ENCODE measurements at regions not wholly inside any gene's neighbourhood (a gene's known extent, or its start where the extent isn't known, plus 50 kb on each side); places are given as distances from the start of the nearest gene placed in this dataset.

DNA sequence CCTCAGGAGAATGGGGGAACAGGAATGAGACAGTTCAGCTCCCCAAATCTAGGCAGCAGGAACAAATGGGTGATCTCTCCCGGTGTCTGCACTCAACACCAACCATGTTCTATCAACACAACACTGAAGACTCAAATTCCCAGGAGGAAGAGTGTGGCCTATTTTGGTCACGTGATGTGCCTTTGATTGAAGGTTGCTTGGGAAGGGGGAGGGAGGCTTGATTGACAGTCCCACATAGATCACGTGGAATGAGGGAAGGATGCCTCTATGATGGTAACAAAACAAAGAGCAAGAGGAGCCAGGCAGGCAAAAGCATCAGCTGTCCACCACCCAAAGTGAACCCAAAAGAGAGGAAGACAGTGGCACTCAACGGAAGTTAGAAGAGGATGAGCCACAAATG, 364.8 kb downstream of the KIF16B start (continued):
- peak; percentile 48; the same call in 1 of the 2 replicates for TF ChIP-seq RAD51 (IDR thresholded peaks at IDR 0.05; ENCODE audit: borderline replicate concordance, low read depth)
- TF ChIP-seq, protein P1, sequence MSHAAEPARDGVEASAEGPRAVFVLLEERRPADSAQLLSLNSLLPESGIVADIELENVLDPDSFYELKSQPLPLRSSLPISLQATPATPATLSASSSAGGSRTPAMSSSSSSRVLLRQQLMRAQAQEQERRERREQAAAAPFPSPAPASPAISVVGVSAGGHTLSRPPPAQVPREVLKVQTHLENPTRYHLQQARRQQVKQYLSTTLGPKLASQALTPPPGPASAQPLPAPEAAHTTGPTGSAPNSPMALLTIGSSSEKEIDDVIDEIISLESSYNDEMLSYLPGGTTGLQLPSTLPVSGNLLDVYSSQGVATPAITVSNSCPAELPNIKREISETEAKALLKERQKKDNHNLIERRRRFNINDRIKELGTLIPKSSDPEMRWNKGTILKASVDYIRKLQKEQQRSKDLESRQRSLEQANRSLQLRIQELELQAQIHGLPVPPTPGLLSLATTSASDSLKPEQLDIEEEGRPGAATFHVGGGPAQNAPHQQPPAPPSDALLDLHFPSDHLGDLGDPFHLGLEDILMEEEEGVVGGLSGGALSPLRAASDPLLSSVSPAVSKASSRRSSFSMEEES (CRISPR knock-in tag; IDR thresholded peaks at IDR 0.05) = peak; percentile 72

- no peaks in the 10 kb centered on the region for H4K20me1 ChIP-seq (replicated peaks; ENCODE audit: control insufficient read depth, insufficient read depth, low read length)
- CTCF ChIA-PET (ENCODE audit: low intra/inter-chr PET ratio) = no interaction called here
- POLR2A ChIA-PET = no interaction called here
- H3K36me3 ChIP-seq (ENCODE audit: control insufficient read depth, insufficient read depth, low read length) = no peaks in the 10 kb centered on the region
- intact Hi-C loops (cut with micrococcal nuclease) (no loop called here), in situ Hi-C loops (cut with MboI) (no loop called here)
- no peak overlapping the region for H3K4me3 ChIP-seq
- no peak overlapping the region for H2AFZ ChIP-seq (ENCODE audit: low read depth, low read length)
- 0% methylated on average over 3 of the region's 3 CpGs for WGBS (ENCODE audit: insufficient coverage, low coverage, missing lambda C conversion rate)
- no peaks in the 10 kb centered on the region for H3K9me1 ChIP-seq (ENCODE audit: control insufficient read depth, insufficient read depth, low read length)
- no peaks in the 10 kb centered on the region for H3K9me3 ChIP-seq (replicated peaks; ENCODE audit: control insufficient read depth, insufficient read depth, low read depth, low read length)
- no peak overlapping the region for H3K27ac ChIP-seq (ENCODE audit: extremely low read depth, low read depth, low read length)
- FAIRE-seq (no peak), DNase-seq (ENCODE audit: extremely low read depth in 1 of 4, low spot score in 3 of 4) (no peak), ATAC-seq (no peak)
- H3K4me1 ChIP-seq (replicated peaks in 1 of 2; ENCODE audit: control insufficient read depth in 2 of 2, insufficient read depth in 2 of 2, low read length in 2 of 2) = no peaks in the 10 kb centered on the region
- H3K79me2 ChIP-seq (ENCODE audit: control insufficient read depth, insufficient read depth, low read length) = no peaks in the 10 kb centered on the region
- H3K9ac ChIP-seq (ENCODE audit: insufficient read depth in 1 of 2, low read depth in 2 of 2, low read length in 2 of 2) = no peak overlapping the region
- no TSS peak for BruUV-seq (replicated peaks)
- H3K27me3 ChIP-seq (ENCODE audit: control insufficient read depth in 2 of 2, insufficient read depth in 2 of 2, low read length in 2 of 2) = no peaks in the 10 kb centered on the region
- H3K4me2 ChIP-seq (ENCODE audit: insufficient read depth, low read length) = no peak overlapping the region
- TF ChIP-seq ZNF316 (IDR thresholded peaks at IDR 0.05) = no peak
- TF ChIP-seq NFE2 (IDR thresholded peaks at IDR 0.05; ENCODE audit: low read depth) = no peak
- TF ChIP-seq CHCHD3 (CRISPR knock-in tag; IDR thresholded peaks at IDR 0.05) = no peak
- no peak for TF ChIP-seq TGIF2 (CRISPR knock-in tag; IDR thresholded peaks at IDR 0.05)
- TF ChIP-seq, protein P2, sequence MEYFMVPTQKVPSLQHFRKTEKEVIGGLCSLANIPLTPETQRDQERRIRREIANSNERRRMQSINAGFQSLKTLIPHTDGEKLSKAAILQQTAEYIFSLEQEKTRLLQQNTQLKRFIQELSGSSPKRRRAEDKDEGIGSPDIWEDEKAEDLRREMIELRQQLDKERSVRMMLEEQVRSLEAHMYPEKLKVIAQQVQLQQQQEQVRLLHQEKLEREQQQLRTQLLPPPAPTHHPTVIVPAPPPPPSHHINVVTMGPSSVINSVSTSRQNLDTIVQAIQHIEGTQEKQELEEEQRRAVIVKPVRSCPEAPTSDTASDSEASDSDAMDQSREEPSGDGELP (CRISPR knock-in tag; IDR thresholded peaks at IDR 0.05; ENCODE audit: borderline replicate concordance) = no peak
- TF ChIP-seq HES1 (IDR thresholded peaks at IDR 0.05; ENCODE audit: low read depth) = no peak
- no peak for TF ChIP-seq PHF8 (IDR thresholded peaks at IDR 0.05; ENCODE audit: borderline replicate concordance, low read length)
- TF ChIP-seq, protein P3, sequence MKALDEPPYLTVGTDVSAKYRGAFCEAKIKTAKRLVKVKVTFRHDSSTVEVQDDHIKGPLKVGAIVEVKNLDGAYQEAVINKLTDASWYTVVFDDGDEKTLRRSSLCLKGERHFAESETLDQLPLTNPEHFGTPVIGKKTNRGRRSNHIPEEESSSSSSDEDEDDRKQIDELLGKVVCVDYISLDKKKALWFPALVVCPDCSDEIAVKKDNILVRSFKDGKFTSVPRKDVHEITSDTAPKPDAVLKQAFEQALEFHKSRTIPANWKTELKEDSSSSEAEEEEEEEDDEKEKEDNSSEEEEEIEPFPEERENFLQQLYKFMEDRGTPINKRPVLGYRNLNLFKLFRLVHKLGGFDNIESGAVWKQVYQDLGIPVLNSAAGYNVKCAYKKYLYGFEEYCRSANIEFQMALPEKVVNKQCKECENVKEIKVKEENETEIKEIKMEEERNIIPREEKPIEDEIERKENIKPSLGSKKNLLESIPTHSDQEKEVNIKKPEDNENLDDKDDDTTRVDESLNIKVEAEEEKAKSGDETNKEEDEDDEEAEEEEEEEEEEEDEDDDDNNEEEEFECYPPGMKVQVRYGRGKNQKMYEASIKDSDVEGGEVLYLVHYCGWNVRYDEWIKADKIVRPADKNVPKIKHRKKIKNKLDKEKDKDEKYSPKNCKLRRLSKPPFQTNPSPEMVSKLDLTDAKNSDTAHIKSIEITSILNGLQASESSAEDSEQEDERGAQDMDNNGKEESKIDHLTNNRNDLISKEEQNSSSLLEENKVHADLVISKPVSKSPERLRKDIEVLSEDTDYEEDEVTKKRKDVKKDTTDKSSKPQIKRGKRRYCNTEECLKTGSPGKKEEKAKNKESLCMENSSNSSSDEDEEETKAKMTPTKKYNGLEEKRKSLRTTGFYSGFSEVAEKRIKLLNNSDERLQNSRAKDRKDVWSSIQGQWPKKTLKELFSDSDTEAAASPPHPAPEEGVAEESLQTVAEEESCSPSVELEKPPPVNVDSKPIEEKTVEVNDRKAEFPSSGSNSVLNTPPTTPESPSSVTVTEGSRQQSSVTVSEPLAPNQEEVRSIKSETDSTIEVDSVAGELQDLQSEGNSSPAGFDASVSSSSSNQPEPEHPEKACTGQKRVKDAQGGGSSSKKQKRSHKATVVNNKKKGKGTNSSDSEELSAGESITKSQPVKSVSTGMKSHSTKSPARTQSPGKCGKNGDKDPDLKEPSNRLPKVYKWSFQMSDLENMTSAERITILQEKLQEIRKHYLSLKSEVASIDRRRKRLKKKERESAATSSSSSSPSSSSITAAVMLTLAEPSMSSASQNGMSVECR (CRISPR knock-in tag; IDR thresholded peaks at IDR 0.05) = no peak
These were observed 366.4 kb downstream of the KIF16B start for GRCh38 chr20:16206817-16207216.

Data from K562 (cell line).